ENCODE measurements at regions not wholly inside any gene's neighbourhood (a gene's known extent, or its start where the extent isn't known, plus 50 kb on each side); places are given as distances from the start of the nearest gene placed in this dataset.

DNA sequence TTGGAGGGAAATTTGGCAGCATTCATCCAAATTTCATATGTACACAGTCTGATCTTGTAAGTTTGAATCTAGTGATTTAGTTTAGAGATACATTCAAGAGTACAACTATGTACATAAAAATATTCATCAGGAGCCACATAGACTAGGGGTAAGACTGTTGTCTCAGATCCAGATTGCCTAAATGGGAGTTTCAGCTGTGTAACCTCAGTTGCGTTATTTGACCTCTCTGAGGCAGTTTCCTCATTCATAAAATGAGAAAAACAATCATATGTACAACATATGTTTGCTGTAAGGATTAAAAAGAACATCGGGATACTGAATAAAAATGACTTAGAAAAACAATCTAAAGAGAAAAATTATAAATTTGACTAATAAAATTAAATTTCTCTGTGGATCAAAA, 577.5 kb downstream of the RPL10L start:
- TF ChIP-seq, protein P1, sequence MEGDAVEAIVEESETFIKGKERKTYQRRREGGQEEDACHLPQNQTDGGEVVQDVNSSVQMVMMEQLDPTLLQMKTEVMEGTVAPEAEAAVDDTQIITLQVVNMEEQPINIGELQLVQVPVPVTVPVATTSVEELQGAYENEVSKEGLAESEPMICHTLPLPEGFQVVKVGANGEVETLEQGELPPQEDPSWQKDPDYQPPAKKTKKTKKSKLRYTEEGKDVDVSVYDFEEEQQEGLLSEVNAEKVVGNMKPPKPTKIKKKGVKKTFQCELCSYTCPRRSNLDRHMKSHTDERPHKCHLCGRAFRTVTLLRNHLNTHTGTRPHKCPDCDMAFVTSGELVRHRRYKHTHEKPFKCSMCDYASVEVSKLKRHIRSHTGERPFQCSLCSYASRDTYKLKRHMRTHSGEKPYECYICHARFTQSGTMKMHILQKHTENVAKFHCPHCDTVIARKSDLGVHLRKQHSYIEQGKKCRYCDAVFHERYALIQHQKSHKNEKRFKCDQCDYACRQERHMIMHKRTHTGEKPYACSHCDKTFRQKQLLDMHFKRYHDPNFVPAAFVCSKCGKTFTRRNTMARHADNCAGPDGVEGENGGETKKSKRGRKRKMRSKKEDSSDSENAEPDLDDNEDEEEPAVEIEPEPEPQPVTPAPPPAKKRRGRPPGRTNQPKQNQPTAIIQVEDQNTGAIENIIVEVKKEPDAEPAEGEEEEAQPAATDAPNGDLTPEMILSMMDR (IDR thresholded peaks at IDR 0.05; ENCODE audit: poor library complexity, severe bottlenecking): no peak
- Histone ChIP-seq H3K27ac (ENCODE audit: poor library complexity, severe bottlenecking) (no peak overlapping the region), H3K4me1 (ENCODE audit: insufficient read depth, poor library complexity, severe bottlenecking) (no peaks in the 10 kb centered on the region), H3K27me3 (ENCODE audit: insufficient read depth, poor library complexity, severe bottlenecking) (peaks cover 14% of the 10 kb centered on the region), H3K9me3 (ENCODE audit: severe bottlenecking) (no peaks in the 10 kb centered on the region), H3K36me3 (ENCODE audit: low read depth) (no peaks in the 10 kb centered on the region), H3K4me3 (ENCODE audit: severe bottlenecking) (no peak overlapping the region)
- no peak for DNase-seq (ENCODE audit: low spot score)
- no peak for ATAC-seq (ENCODE audit: low read depth)

DNA sequence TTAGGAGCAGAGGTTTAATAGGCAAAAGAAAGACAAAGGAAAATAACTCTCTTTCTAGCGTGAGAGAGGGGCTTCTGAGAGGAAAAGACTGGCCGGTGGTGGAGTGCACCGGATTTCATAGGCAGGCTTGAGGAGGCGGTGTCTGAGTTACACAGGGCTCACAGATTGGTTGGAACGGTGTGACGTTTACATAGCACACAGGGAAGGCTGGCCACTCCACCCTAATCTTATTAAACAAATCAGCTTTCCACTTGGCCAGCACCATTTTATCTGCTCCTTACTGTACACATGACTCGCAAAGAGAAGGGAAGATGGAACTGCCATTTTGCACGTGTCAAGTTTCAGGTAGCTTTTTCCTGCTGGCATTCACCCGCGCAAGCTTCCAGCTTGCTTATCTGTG, 587.7 kb downstream of the RPL10L start:
- ATAC-seq (ENCODE audit: low read depth): peak; percentile 42; the same call in 1 of the 3 replicates

DNA sequence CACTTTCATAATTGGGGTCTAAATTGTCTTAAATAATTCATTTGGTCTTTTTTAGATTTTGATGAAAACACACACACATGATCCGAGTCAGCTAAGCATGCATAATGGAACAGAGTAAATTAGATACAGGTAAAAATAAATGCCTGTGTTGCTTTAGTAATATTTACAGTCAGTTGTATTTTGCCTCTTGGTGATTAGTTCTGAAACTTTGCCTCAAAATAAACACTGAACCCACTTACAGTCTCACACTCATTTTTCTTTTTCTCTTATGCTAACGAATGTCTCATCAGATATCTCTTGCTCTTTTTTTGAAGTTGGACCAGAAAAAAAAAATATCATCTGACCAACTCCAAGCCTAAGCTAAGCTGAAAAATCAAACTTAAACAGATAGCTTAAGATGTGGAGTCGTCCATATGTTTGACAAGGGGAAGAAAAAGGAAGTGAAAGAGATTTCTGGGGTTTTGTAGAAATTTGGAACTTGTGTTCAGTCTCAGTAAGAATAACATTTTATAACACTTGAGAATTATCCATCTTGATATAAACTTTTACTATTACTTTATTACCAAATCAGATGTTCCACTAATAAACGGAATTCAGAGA, 592.5 kb downstream of the RPL10L start:
- Histone ChIP-seq H3K9me3 (ENCODE audit: severe bottlenecking) (no peaks in the 10 kb centered on the region), H3K27ac (ENCODE audit: poor library complexity, severe bottlenecking) (no peak overlapping the region), H3K27me3 (ENCODE audit: insufficient read depth, poor library complexity, severe bottlenecking) (no peaks in the 10 kb centered on the region), H3K36me3 (ENCODE audit: low read depth) (no peaks in the 10 kb centered on the region), H3K4me1 (ENCODE audit: insufficient read depth, poor library complexity, severe bottlenecking) (peaks cover 13% of the 10 kb centered on the region), H3K4me3 (ENCODE audit: severe bottlenecking) (no peak overlapping the region)
- TF ChIP-seq, protein P1 (IDR thresholded peaks at IDR 0.05; ENCODE audit: poor library complexity, severe bottlenecking): no peak
- no peak for DNase-seq (ENCODE audit: low spot score)
- ATAC-seq (ENCODE audit: low read depth): no peak

More for the DNA sequence above, 587.7 kb downstream of the RPL10L start:
- H3K4me1 ChIP-seq (ENCODE audit: insufficient read depth, poor library complexity, severe bottlenecking): no peaks in the 10 kb centered on the region
- no peaks in the 10 kb centered on the region for H3K36me3 ChIP-seq (ENCODE audit: low read depth)
- no peak for DNase-seq (ENCODE audit: low spot score)
- peaks cover 3% of the 10 kb centered on the region for H3K27me3 ChIP-seq (ENCODE audit: insufficient read depth, poor library complexity, severe bottlenecking)
- TF ChIP-seq, protein P1 (IDR thresholded peaks at IDR 0.05; ENCODE audit: poor library complexity, severe bottlenecking): no peak
- no peak overlapping the region for H3K27ac ChIP-seq (ENCODE audit: poor library complexity, severe bottlenecking)
- no peak overlapping the region for H3K4me3 ChIP-seq (ENCODE audit: severe bottlenecking)
- no peaks in the 10 kb centered on the region for H3K9me3 ChIP-seq (ENCODE audit: severe bottlenecking)

DNA sequence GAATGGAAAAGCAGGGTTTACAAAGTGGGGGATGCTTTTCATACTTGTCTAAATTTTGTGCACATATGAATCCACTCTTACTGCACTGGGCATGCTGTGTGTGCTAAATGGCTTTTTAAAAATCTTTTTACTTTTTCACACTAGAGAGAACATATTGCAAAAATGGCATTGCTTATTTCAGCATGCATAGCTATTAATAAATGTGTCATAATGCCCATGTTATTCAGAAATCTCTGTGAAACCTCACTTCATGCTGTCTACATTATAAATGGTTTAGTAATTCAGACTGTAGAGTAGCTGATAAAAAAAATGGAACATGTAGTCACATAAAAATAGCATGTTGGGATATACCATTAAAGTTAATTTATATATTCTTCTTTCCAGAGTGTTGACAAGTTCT, 593.8 kb downstream of the RPL10L start:
- ATAC-seq (ENCODE audit: low read depth) (no peak), DNase-seq (ENCODE audit: low spot score) (no peak)
- TF ChIP-seq, protein P1 (IDR thresholded peaks at IDR 0.05; ENCODE audit: poor library complexity, severe bottlenecking): no peak
- H3K4me3 ChIP-seq (ENCODE audit: severe bottlenecking): no peak overlapping the region
- no peak overlapping the region for H3K27ac ChIP-seq (ENCODE audit: poor library complexity, severe bottlenecking)
- peaks cover 26% of the 10 kb centered on the region for H3K4me1 ChIP-seq (ENCODE audit: insufficient read depth, poor library complexity, severe bottlenecking)
- H3K9me3 ChIP-seq (ENCODE audit: severe bottlenecking): no peaks in the 10 kb centered on the region
- no peaks in the 10 kb centered on the region for H3K36me3 ChIP-seq (ENCODE audit: low read depth)
- H3K27me3 ChIP-seq (ENCODE audit: insufficient read depth, poor library complexity, severe bottlenecking): no peaks in the 10 kb centered on the region

DNA sequence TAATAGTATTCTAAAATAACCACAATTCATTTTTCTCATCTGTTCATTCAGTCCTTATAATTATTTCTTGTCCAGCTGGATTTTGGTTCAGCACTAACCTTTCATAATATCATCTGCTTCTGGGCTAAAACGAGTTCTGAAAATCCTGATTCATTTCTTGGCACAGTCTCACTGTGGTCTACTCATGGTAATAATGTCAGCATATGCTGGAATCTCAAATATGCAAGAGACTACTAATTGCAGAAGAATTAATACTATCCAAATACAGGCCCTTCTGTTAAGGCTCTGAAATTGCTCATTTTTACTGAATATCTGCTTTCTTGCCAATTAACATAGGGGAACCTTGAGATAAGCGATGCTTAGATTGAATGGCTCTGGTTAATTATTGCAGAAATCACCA, 597.1 kb downstream of the RPL10L start:
- no peaks in the 10 kb centered on the region for H3K36me3 ChIP-seq (ENCODE audit: low read depth)
- H3K9me3 ChIP-seq (ENCODE audit: severe bottlenecking): no peaks in the 10 kb centered on the region
- DNase-seq (ENCODE audit: low spot score) (no peak), ATAC-seq (ENCODE audit: low read depth) (peak; percentile 98)
- H3K27me3 ChIP-seq (ENCODE audit: insufficient read depth, poor library complexity, severe bottlenecking): no peaks in the 10 kb centered on the region
- H3K27ac ChIP-seq (ENCODE audit: poor library complexity, severe bottlenecking): peak overlapping the region; percentile 78
- H3K4me1 ChIP-seq (ENCODE audit: insufficient read depth, poor library complexity, severe bottlenecking): peaks cover 35% of the 10 kb centered on the region
- TF ChIP-seq, protein P1 (IDR thresholded peaks at IDR 0.05; ENCODE audit: poor library complexity, severe bottlenecking): no peak
- no peak overlapping the region for H3K4me3 ChIP-seq (ENCODE audit: severe bottlenecking)
